Stimulated activated CD4-positive, alpha-beta T cell treated with anti-CD3 and anti-CD28 coated beads, Interleukin-4, amount 100 ng/mL, for 24 hours (primary cell): ENCODE measurements at regions not wholly inside any gene's neighbourhood (a gene's known extent, or its start where the extent isn't known, plus 50 kb on each side); places are given as distances from the start of the nearest gene placed in this dataset.
"Not testable (repeated sequence)": the region's sequence is repeated elsewhere in the genome, so short reads cannot be mapped to it uniquely, and the experiment has no call there.

Source experiments
- DNase-seq: peaks from one replicate; pipeline ENCODE4 v3.0.0-alpha.2; 2020

DNA sequence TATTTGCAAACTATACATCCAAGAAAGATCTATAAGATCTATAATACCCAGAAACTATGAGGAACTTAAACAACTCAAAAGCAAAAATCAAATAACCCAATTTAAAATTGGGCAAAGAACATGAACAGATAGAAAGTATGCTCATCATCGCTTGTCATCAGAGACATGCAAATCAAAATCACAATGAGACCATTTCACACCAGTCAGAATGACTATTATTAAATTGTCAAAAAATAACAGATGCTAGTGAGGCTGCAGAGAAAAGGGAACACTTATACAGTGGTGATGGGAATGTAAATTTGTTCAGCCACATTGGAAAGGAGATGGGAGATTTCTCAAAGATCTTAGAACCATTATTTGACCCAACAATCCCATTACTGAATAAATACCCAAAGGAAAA is 1451.7 kb upstream of the ADGRL3 start:
- no peak for DNase-seq

DNA sequence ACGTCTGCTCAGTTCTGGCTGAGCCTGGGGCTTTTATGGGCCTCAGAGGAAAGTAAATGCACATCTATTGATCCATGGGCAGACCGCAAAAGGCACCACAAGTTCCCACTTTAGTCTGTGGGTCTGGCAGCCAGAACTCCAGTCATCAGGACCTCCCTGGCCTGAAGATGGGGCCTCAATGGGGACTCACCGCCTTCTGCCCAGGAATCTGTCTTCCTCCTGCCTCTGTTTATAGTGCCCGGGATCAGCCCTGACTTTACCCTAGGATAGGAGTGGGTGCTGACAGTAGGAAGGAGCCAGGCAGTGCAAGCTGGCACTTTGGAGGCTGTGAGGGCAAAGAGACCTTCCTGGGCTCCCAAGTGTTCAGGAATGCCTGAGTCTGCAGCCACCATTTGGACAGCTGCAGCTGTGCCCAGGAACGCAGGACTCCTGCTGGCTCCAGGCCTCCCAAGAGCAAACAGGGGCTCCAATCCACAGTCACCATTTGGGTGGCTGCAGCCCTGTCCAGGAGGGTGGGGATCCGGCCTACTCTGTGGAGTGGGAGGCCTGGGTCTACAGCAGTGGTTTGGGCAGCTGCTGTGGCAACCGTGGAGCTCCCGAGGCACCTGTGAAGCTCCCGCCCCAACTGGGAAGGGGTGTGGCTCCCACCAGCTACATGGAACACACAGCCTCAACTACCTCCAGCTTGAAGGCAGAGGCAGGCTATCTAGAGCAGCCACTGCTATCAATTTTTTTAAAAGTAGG is 1440.9 kb upstream of the ADGRL3 start:
- DNase-seq, result no peak

DNA sequence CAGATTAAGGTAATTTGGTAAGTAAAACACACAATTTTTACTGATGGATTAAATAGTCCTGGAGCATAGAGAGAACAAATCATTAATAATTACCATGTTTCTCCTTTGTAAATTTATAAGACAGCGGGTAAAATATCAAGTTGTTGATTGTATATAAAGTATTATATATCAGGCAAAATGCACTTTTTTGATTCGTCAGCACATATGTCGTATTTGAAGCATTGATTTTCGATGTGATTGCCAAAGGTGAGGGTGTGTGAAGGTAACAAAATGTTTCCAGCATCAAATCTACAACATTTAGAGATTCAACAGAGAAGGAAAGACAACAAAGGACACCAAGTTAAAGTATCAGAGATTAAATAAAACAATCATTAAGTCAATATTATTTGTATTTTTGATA is 1437.8 kb upstream of the ADGRL3 start:
- DNase-seq, result no peak

GRCh38 chr4:59770601-59771264 is 1429.4 kb upstream of the ADGRL3 start:
- DNase-seq, result no peak

DNA sequence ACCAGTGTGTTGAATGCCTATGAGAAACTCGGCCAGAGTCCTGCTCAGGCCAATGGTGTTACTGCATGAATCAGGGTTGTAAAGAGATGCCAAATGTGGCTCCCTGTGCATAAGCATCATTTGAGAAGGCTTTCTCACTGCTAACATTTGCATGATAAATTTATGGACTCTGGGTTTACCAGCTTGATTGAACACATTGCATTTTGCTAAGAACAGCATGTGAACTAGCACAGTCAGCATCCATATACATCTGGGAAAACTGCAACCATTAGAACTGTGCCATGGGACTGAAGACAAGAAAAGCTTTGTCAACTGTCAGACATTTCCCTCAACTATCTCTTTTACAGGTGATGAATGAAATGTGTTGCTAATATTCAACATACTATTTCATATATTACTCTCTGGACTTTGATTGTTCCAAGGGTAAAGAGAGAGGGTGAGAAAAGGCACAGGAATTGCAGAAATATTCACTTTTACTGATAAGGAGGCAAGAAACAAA is 1427.4 kb upstream of the ADGRL3 start:
- no peak for DNase-seq

- DNase-seq, result not testable (repeated sequence)
These were observed 1419.9 kb upstream of the ADGRL3 start for GRCh38 chr4:59780271-59780670.

DNA sequence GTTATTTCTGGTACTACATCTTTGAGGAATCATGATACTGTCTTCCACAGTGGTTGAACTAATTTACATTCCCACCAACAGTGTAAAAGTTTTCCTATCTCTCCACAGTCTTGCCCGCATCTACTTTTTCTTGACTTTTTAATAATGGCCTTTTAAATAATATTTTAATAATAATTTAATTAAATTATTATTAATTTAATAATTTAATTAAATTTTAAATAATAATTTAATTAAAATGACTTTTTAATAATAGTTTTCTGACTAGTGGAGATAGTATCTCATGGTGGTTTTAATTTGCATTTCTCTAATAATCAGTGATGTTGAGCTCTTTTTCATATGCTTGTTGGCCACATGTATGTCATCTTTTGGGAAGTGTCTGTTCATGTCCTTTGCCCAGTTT is 1395.0 kb upstream of the ADGRL3 start:
- no peak for DNase-seq

- no peak for DNase-seq
These were observed 1385.6 kb upstream of the ADGRL3 start for GRCh38 chr4:59814402-59815010.

DNA sequence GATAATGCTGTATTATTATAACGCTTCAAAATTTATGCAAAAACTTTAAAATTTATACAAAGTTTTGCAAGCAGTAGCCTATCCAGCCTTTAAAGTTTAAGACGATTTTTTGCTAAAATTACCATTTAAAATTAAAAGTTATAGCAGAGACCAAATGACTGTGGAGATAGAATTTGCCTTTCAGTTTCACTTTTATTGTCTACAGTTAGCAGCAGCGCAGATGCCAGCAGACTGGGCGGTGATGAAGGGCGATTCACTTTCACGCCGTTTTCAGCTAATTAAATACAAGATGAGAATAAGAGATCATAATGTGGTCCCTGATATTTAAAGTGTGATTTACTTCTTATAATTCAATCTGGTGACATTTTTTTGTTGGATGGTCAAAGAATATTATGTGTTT is 1381.5 kb upstream of the ADGRL3 start:
- DNase-seq, result no peak

GRCh38 chr4:59823311-59823710 is 1376.8 kb upstream of the ADGRL3 start:
- no peak for DNase-seq

GRCh38 chr4:59825104-59825503 is 1375.0 kb upstream of the ADGRL3 start:
- no peak for DNase-seq

DNA sequence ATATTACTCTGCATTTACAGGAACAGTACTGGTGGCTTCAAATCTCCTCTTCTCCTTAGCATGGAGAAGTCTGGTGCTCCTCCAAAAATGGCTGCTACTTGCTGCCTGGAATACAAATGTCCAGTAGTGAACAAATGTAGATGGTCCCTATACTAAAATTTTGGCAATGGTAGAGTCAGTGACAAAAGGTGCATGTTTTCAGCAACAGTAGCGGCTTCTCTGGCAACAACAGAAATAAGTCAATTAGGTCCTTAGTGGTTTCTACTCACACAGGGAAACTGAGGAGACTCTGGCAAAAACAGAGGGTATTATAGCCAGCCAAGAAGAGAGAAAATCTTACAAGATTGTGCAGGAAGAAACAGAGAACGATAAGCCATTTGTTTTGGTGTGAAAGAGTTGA is 1368.4 kb upstream of the ADGRL3 start:
- no peak for DNase-seq

DNA sequence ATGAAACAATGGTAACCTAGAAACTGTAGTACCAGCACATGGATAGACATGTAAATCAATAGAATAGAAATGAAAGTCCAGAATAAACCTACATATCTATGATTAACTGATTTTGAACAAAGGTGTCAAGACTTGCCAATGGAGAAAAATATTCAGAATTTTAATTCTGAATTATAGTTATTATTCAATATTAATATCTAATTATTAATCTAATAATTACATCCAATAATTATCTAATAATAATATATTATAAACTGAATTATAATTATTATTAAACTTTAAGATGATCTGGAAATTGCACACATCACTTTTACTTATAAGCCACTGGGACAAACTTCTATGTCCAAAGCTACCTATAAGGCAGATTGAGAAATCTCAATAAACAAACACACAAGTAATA is 1365.2 kb upstream of the ADGRL3 start:
- no peak for DNase-seq

DNA sequence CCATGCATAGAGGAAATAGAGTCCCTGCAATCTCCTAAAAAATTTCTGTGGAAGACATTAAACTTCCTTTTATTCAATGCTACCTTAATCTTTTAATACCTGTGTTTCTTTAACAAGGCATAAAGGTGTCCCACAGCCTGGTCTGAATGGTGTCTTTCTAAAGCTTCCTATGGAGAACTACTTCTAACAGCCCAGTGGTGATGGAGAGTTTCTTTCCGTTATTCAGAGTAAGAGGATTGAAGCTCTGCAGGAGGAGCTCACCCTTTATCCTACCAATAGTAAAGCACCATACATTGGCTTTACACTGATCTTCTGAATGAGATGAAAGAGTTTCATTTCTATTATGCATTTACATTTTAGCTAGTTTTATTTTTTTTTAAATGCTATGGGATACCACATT is 1362.4 kb upstream of the ADGRL3 start:
- DNase-seq, result no peak

- no peak for DNase-seq
These were observed 1361.9 kb upstream of the ADGRL3 start for GRCh38 chr4:59838236-59838635.

DNA sequence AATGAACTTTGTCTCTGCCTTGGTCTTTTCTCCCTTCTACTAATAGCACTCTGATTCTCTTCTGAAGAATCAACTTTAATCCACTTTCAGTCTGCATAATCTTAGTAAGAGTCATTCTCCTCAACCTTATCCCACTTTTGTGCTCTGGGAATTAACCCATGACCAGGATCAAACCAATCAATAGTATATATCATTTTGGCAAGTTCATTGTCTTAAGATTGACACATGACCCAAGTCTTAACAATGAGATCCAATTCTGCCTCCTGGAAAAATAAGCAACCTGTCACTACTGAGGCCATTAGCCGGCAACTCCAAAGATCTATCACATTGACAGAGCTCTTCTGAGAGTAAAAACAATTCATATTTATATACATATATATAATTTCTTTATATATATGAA is 1358.4 kb upstream of the ADGRL3 start:
- DNase-seq, result no peak

DNA sequence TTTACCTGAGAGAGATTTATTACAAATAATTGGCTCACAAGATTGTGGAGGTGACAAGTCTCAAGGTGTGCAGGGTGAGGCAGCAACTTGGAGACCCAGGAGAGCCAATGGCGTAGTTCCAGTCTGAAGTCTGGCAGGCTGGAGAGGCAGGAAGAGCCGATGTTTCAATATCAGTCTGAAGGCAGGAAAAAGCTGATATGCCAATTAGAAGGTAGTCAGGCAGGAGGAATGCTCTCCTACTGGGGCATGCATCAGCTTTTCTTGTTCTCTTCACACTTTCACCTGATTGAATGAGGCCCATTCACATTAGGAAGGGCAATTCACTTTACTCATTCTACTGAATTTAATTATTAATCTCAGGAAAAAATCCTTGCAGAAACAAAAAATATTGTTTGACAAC is 1351.7 kb upstream of the ADGRL3 start:
- no peak for DNase-seq

DNA sequence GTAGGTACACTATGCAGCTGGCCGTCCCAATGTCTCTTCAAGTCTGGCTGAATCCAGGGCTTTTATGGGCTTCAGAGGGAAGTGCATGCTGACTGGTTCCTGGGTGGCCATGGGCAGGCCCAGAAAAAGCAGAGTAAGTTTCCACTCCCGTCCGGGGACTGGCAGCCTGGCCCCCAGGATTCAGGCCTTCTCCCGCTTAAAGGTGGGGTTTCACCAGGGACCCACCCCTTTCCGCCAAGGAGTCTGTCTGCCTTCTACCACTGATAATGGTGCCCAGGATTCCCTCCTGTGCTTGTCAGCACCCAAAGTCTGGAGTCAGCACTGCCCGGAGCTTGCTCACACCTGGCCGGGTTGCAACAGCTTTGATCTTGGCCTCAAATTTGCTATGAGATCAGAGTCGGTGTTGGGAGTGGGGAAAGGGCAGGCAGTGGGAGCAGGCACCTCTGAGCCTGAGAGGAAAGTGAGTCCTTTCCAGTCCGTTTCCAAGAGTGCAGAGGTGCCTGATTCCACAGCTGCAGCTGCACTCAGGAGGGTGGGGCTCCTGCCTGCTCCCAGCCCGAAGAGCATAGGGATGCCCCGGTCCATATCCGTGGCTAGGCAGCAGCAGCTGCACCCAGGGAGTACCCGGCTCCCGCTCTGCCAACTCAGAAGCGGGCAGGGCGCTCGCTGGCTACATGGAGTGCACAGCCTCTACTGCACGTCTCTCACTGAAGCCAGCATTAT is 1344.3 kb upstream of the ADGRL3 start:
- no peak for DNase-seq

- no peak for DNase-seq
These were observed 1331.1 kb upstream of the ADGRL3 start for GRCh38 chr4:59869056-59869455.

DNA sequence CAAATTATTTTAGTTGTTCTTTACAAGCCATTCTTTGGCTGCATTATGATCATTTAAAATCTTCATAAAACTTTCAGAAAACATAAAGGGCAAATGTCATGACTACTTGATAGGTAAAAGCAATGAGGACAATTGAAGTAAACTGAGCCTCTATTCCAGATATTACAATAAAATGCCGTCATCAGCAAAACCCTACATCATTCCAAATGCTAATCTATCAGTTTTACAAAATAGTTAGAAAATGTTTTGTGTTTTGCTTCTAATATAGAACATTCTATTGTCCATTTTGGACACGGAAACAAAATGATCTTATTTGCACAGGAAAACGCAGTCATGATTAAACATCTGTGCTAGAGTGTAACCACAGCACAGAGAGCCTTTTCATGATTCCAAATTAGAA is 1330.6 kb upstream of the ADGRL3 start:
- DNase-seq, result no peak

DNA sequence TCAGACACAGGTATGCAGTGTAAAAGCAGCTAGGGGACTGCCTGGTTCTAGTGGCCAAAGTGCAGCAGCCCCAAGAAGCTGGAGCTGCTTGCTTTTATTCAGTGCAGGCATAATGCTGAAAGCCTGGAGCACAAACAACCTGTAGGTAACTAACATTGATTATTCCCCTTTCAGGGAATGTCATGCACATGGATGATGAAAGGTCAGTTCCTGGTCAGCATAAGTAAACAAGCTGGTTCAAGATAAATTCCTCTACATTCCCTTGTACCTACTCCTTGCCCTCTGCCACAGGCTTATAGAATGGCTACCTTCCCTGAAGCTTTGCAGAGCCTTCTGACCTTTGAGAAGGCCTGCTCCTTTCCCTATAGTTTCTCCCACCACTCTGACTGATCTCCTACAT is 1318.5 kb upstream of the ADGRL3 start:
- no peak for DNase-seq

- DNase-seq, result no peak
These were observed 1295.8 kb upstream of the ADGRL3 start for GRCh38 chr4:59904331-59904730.

- DNase-seq, result no peak
These were observed 1279.7 kb upstream of the ADGRL3 start for GRCh38 chr4:59920416-59920815.

DNA sequence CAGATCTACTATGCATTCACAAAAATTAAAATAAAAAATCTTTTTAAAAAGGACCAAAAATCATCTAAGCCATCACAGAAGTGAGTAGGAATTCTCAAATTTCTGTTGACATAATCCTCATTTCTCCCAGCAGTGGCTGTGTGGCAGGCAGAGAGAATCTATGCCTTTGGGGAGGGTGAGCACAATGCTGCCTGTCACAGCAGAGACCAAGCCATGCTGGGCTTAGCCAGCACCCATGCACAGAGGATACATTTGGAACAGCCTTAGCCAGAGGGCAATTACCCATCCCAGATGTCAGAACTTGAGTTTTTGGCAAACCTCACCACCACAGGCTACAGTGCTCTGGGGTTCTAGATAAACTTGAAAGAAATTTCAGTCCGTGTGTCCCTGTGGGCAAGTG is 1274.8 kb upstream of the ADGRL3 start:
- no peak for DNase-seq
